Dedifferentiated amniotic fluid mesenchymal stem cell (primary cell): ENCODE measurements at regions not wholly inside any gene's neighbourhood (a gene's known extent, or its start where the extent isn't known, plus 50 kb on each side); places are given as distances from the start of the nearest gene placed in this dataset.

Experiments used
- DNase-seq: peaks from one replicate; pipeline ENCODE4 v3.0.0-alpha.2; 2016; ENCODE audit errors: extremely low spot score

- DNase-seq = no peak
Observed at GRCh38 chr1:192945390-192946130, 113.6 kb downstream of the UCHL5 start.

GRCh38 chr1:192949783-192950182, 109.4 kb downstream of the UCHL5 start:
- DNase-seq = no peak

- DNase-seq = no peak
Observed at GRCh38 chr1:192950926-192951325, 108.2 kb downstream of the UCHL5 start.

GRCh38 chr1:192951691-192952460, 107.3 kb downstream of the UCHL5 start:
- peak; percentile 74 for DNase-seq

- DNase-seq = no peak
Observed at GRCh38 chr1:192952646-192953045, 106.5 kb downstream of the UCHL5 start.

GRCh38 chr1:192954705-192955265, 104.4 kb downstream of the UCHL5 start:
- DNase-seq = no peak

- no peak for DNase-seq
Observed at GRCh38 chr1:192958350-192958749, 100.8 kb downstream of the UCHL5 start.

GRCh38 chr1:192958871-192959270, 100.3 kb downstream of the UCHL5 start:
- no peak for DNase-seq

- DNase-seq = no peak
Observed at GRCh38 chr1:192959657-192960186, 99.4 kb downstream of the UCHL5 start.
